ENCODE measurements at regions not wholly inside any gene's neighbourhood (a gene's known extent, or its start where the extent isn't known, plus 50 kb on each side); places are given as distances from the start of the nearest gene placed in this dataset.

DNA sequence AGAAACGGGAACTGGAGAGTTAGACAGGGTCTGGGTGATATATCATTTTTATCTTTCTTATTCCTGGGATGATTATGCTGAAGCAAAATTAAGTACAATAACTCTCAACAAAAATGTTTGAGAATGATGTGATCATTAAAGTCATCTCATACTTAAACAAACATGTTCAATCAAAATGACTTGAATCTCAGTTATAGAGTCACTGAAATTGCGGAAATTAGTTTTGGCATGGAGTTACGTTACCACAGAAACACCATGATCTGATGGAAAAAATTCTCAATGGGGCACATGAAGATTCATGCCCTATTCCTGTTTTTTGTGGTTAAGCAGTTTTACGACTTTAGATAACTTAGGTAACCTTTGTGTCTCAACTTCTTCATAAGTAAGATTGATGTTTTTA, 757.7 kb downstream of the EPHA4 start:
- TF ChIP-seq, protein P1, sequence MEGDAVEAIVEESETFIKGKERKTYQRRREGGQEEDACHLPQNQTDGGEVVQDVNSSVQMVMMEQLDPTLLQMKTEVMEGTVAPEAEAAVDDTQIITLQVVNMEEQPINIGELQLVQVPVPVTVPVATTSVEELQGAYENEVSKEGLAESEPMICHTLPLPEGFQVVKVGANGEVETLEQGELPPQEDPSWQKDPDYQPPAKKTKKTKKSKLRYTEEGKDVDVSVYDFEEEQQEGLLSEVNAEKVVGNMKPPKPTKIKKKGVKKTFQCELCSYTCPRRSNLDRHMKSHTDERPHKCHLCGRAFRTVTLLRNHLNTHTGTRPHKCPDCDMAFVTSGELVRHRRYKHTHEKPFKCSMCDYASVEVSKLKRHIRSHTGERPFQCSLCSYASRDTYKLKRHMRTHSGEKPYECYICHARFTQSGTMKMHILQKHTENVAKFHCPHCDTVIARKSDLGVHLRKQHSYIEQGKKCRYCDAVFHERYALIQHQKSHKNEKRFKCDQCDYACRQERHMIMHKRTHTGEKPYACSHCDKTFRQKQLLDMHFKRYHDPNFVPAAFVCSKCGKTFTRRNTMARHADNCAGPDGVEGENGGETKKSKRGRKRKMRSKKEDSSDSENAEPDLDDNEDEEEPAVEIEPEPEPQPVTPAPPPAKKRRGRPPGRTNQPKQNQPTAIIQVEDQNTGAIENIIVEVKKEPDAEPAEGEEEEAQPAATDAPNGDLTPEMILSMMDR (IDR thresholded peaks at IDR 0.05): no peak
- TF ChIP-seq POLR2A (IDR thresholded peaks at IDR 0.05): no peak
